Trophoblast cell (in vitro differentiated cells and primary cell): ENCODE measurements at regions not wholly inside any gene's neighbourhood (a gene's known extent, or its start where the extent isn't known, plus 50 kb on each side); places are given as distances from the start of the nearest gene placed in this dataset.
"Not testable (repeated sequence)": the region's sequence is repeated elsewhere in the genome, so short reads cannot be mapped to it uniquely, and the experiment has no call there.

Experiments
- DNase-seq, 2 donors: peaks; one replicate each; pipeline ENCODE4 v3.0.0-alpha.2; 2016
- H2AFZ ChIP-seq: 2 replicates; pipeline ENCODE4 v1.6.1; 2013; ENCODE audit warnings: low read length, moderate library complexity, mild to moderate bottlenecking; ENCODE audit not compliant: insufficient read depth, poor library complexity
- H2AK5ac ChIP-seq: 2 replicates; pipeline ENCODE4 v1.6.1; 2013; ENCODE audit warnings: mild to moderate bottlenecking, low read length
- H2BK120ac ChIP-seq: 2 replicates; pipeline ENCODE4 v1.6.1; 2013; ENCODE audit warnings: low read length, mild to moderate bottlenecking, moderate library complexity; ENCODE audit not compliant: insufficient read depth, poor library complexity
- H2BK12ac ChIP-seq: 2 replicates; pipeline ENCODE4 v1.6.1; 2013; ENCODE audit warnings: mild to moderate bottlenecking, low read length, moderate library complexity
- H2BK5ac ChIP-seq: 2 replicates; pipeline ENCODE4 v1.6.1; 2013; ENCODE audit warnings: low read length, low read depth, moderate library complexity, mild to moderate bottlenecking; ENCODE audit not compliant: poor library complexity
- H3K14ac ChIP-seq: 2 replicates; pipeline ENCODE4 v1.6.1; 2013; ENCODE audit warnings: mild to moderate bottlenecking, low read length
- H3K18ac ChIP-seq: 2 replicates; pipeline ENCODE4 v1.6.1; 2013; ENCODE audit warnings: mild to moderate bottlenecking, low read length
- H3K23ac ChIP-seq: 2 replicates; pipeline ENCODE4 v1.6.1; 2013; ENCODE audit warnings: low read length
- H3K27ac ChIP-seq: 2 replicates; pipeline ENCODE4 v1.5.1; 2013; ENCODE audit warnings: low read depth, mild to moderate bottlenecking, inconsistent platforms, low read length, moderate library complexity
- H3K27me3 ChIP-seq: 2 replicates; pipeline ENCODE4 v1.6.1; 2013; ENCODE audit warnings: inconsistent platforms, mild to moderate bottlenecking, low read length, moderate library complexity; ENCODE audit not compliant: insufficient read depth
- H3K36me3 ChIP-seq, 2 experiments: 1 replicate in 1 of 2; 2 replicates in 1 of 2; pipeline ENCODE4 v1.6.1; 2013; ENCODE audit warnings: low read length in 2 of 2, mild to moderate bottlenecking in 2 of 2, moderate library complexity in 1 of 2; ENCODE audit not compliant: insufficient read depth in 2 of 2, control insufficient read depth in 1 of 2
- H3K4ac ChIP-seq: 2 replicates; pipeline ENCODE4 v1.6.1; 2013; ENCODE audit warnings: low read depth, mild to moderate bottlenecking, low read length, moderate library complexity
- H3K4me1 ChIP-seq, 2 experiments: 1 replicate in 1 of 2; 2 replicates in 1 of 2; pipeline ENCODE4 v1.6.1; 2013; ENCODE audit warnings: low read length in 2 of 2, mild to moderate bottlenecking in 2 of 2, moderate library complexity in 1 of 2; ENCODE audit not compliant: insufficient read depth in 2 of 2, control insufficient read depth in 1 of 2
- H3K4me2 ChIP-seq: 2 replicates; pipeline ENCODE4 v1.6.1; 2013; ENCODE audit warnings: inconsistent platforms, mild to moderate bottlenecking, low read length, moderate library complexity
- H3K4me3 ChIP-seq: 2 replicates; pipeline ENCODE4 v1.5.1; 2013; ENCODE audit warnings: mild to moderate bottlenecking, low read depth, low read length, inconsistent platforms
- H3K79me1 ChIP-seq: one replicate; pipeline ENCODE4 v1.6.1; 2013; ENCODE audit warnings: low read length
- H3K79me2 ChIP-seq: 2 replicates; pipeline ENCODE4 v1.6.1; 2013; ENCODE audit warnings: low read length, mild to moderate bottlenecking; ENCODE audit not compliant: control insufficient read depth, insufficient read depth, poor library complexity
- H3K9ac ChIP-seq: 2 replicates; pipeline ENCODE4 v1.6.1; 2013; ENCODE audit warnings: mild to moderate bottlenecking, low read length
- H3K9me3 ChIP-seq: 2 replicates; pipeline ENCODE4 v1.6.1; 2013; ENCODE audit warnings: low read depth, mild to moderate bottlenecking, control low read depth, inconsistent platforms, low read length; ENCODE audit not compliant: insufficient read depth
- H4K12ac ChIP-seq: 2 replicates; pipeline ENCODE4 v1.6.1; 2013; ENCODE audit warnings: low read depth, mild to moderate bottlenecking, low read length, moderate library complexity
- H4K8ac ChIP-seq: 2 replicates; pipeline ENCODE4 v1.6.1; 2013; ENCODE audit warnings: low read depth, mild to moderate bottlenecking, low read length, moderate library complexity
- H4K91ac ChIP-seq: one replicate; pipeline ENCODE4 v1.6.1; 2013; ENCODE audit warnings: low read depth, mild to moderate bottlenecking, low read length, moderate library complexity
- WGBS: extraction: QIAGEN DNeasy Blood & Tissue Kit; methylation state at CpG from one replicate; pipeline ENCODE4 v1.1.7; 2013; ENCODE audit warnings: missing lambda C conversion rate; ENCODE audit not compliant: insufficient read length, insufficient coverage; ENCODE audit errors: extremely low coverage; 5-methylcytosine and 5-hydroxymethylcytosine counted together

DNA sequence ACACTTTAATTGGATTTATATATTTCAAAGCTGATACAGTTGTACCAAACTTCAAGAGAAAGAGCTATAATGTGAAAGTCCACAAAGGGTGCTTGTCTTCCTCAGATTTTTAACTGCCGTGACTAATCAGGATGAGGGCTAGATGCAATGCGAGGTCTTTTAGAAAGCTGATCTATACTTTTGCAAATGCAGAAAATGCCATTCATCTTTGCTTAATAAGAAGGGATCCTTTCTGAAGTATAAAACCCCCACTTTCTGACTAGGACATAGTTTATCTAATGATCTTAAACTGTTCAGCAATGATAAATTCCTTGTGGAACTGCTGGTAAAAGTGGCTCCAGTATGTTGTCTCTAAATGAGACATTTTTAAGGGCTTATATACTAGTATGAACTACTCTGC lies 102.7 kb upstream of the NGF start:
- no peak overlapping the region for H3K27ac ChIP-seq
- no peak overlapping the region for H3K4me3 ChIP-seq
- H3K18ac ChIP-seq = no peak overlapping the region
- H3K14ac ChIP-seq = no peak overlapping the region
- H2BK120ac ChIP-seq = no peak overlapping the region
- H2BK12ac ChIP-seq = no peak overlapping the region
- WGBS = no CpG with 5 or more reads among the region's 2 CpGs
- no peak overlapping the region for H2BK5ac ChIP-seq
- no peaks in the 10 kb centered on the region for H3K79me1 ChIP-seq
- no peak overlapping the region for H2AFZ ChIP-seq
- H3K4me2 ChIP-seq = no peak overlapping the region
- H3K36me3 ChIP-seq = no peaks in the 10 kb centered on the region
- H4K8ac ChIP-seq = no peak overlapping the region
- no peak overlapping the region for H4K12ac ChIP-seq
- peaks cover 0 to 5% of the 10 kb centered on the region in 2 experiments for H3K4me1 ChIP-seq
- H3K4ac ChIP-seq = no peak overlapping the region
- DNase-seq = peak in 1 of 2 donors; percentile 55
- no peaks in the 10 kb centered on the region for H3K27me3 ChIP-seq
- H3K23ac ChIP-seq = no peak overlapping the region
- no peak overlapping the region for H2AK5ac ChIP-seq
- no peaks in the 10 kb centered on the region for H3K9me3 ChIP-seq
- H3K9ac ChIP-seq = no peak overlapping the region
- H4K91ac ChIP-seq = no peak overlapping the region
- no peaks in the 10 kb centered on the region for H3K79me2 ChIP-seq

DNA sequence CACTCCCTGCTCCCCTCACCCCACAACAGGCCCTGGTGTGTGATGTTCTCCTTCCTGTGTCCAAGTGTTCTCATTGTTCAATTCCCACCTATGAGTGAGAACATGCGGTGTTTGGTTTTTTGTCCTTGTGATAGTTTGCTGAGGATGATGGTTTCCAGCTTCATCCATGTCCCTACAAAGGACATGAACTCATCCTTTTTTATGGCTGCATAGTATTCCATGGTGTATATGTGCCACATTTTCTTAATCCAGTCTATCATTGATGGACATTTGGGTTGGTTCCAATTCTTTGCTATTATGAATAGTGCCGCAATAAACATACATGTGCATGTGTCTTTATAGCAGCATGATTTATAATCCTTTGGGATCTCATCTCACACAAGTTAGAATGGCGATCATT lies 101.5 kb upstream of the NGF start:
- H2BK120ac ChIP-seq, H2AFZ ChIP-seq, H3K79me1 ChIP-seq, H3K4me3 ChIP-seq, H3K27ac ChIP-seq, DNase-seq, H3K4me2 ChIP-seq, H3K27me3 ChIP-seq, H3K9me3 ChIP-seq, H3K23ac ChIP-seq, H4K8ac ChIP-seq, H3K4ac ChIP-seq, H2AK5ac ChIP-seq, H4K91ac ChIP-seq, H4K12ac ChIP-seq, H3K14ac ChIP-seq, H3K4me1 ChIP-seq, H2BK5ac ChIP-seq, H3K36me3 ChIP-seq, H2BK12ac ChIP-seq, H3K9ac ChIP-seq, H3K18ac ChIP-seq, H3K79me2 ChIP-seq: not testable (repeated sequence)
- no CpG with 5 or more reads among the region's 3 CpGs for WGBS

DNA sequence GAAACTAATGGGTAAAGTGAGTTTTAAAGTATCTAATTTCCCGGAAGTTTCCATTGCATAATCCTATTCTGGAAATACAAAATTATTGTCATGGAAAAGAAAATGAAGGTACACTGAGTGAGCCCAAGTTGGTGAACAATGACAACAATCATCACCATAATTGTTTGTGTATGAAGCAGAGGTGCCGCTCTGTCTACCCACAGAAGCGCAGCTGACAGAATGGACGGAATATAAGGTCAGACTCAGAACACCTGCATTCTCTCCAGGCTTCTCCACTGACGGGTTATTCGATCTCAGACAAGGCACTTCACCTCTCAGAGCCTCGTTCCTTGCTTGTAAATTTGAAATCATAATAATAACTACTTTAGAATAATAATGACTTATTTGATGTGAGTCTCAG lies 99.1 kb upstream of the NGF start:
- Histone ChIP-seq H4K12ac (no peak overlapping the region), H3K18ac (no peak overlapping the region), H3K27ac (no peak overlapping the region), H3K23ac (no peak overlapping the region), H3K4me2 (no peak overlapping the region), H2BK12ac (no peak overlapping the region), H4K8ac (no peak overlapping the region), H3K27me3 (no peaks in the 10 kb centered on the region), H3K36me3 (no peaks in the 10 kb centered on the region), H3K9ac (no peak overlapping the region), H2AK5ac (no peak overlapping the region), H3K4me1 (peaks cover 0 to 3% of the 10 kb centered on the region in 2 experiments), H3K9me3 (no peaks in the 10 kb centered on the region), H3K79me2 (no peaks in the 10 kb centered on the region), H3K14ac (no peak overlapping the region), H3K4ac (no peak overlapping the region), H2BK120ac (no peak overlapping the region), H3K4me3 (no peak overlapping the region), H3K79me1 (no peaks in the 10 kb centered on the region), H2BK5ac (no peak overlapping the region), H4K91ac (no peak overlapping the region), H2AFZ (no peak overlapping the region)
- whole genome bisulfite sequencing = no CpG with 5 or more reads among the region's 7 CpGs
- no peak for DNase-seq

- H3K36me3 ChIP-seq = no peaks in the 10 kb centered on the region
- H3K4ac ChIP-seq = no peak overlapping the region
- H3K18ac ChIP-seq = no peak overlapping the region
- H3K4me3 ChIP-seq = no peak overlapping the region
- no peak overlapping the region for H2AFZ ChIP-seq
- no peak overlapping the region for H4K91ac ChIP-seq
- H3K23ac ChIP-seq = no peak overlapping the region
- no peak overlapping the region for H3K9ac ChIP-seq
- no peak overlapping the region for H4K8ac ChIP-seq
- H3K27ac ChIP-seq = no peak overlapping the region
- H2BK5ac ChIP-seq = no peak overlapping the region
- no peak overlapping the region for H2BK120ac ChIP-seq
- no peak overlapping the region for H2BK12ac ChIP-seq
- H3K9me3 ChIP-seq = no peaks in the 10 kb centered on the region
- no peaks in the 10 kb centered on the region for H3K79me1 ChIP-seq
- H4K12ac ChIP-seq = no peak overlapping the region
- H3K27me3 ChIP-seq = no peaks in the 10 kb centered on the region
- no peak overlapping the region for H2AK5ac ChIP-seq
- H3K79me2 ChIP-seq = no peaks in the 10 kb centered on the region
- H3K4me2 ChIP-seq = no peak overlapping the region
- no peak for DNase-seq
- H3K14ac ChIP-seq = no peak overlapping the region
- H3K4me1 ChIP-seq = peaks cover 0 to 3% of the 10 kb centered on the region in 2 experiments
Measured at GRCh38 chr1:115436596-115436995, 98.5 kb upstream of the NGF start.
